RWPE2 (cell line): ENCODE measurements at regions not wholly inside any gene's neighbourhood (a gene's known extent, or its start where the extent isn't known, plus 50 kb on each side); places are given as distances from the start of the nearest gene placed in this dataset.

ENCODE experiments used
- ATAC-seq: fragments of 200-7000 bp; cut with Tn5 transposase; 3 replicates; pipeline ENCODE4 v1.9.1; 2021; ENCODE audit warnings: low read depth
- DNase-seq: peaks from one replicate; pipeline ENCODE4 v3.0.0-alpha.2; 2020; ENCODE audit warnings: low spot score
- H3K27ac ChIP-seq: fragments of 450-650 bp; 2 replicates; pipeline ENCODE4 v1.5.1; 2017; ENCODE audit warnings: mild to moderate bottlenecking; ENCODE audit not compliant: poor library complexity, severe bottlenecking
- H3K27me3 ChIP-seq: fragments of 250-450 bp; sonication (Bioruptor Pico); 2 replicates; pipeline ENCODE4 v1.5.1; 2021; ENCODE audit warnings: mild to moderate bottlenecking, moderate library complexity; ENCODE audit not compliant: insufficient read depth, poor library complexity, severe bottlenecking
- H3K36me3 ChIP-seq: fragments of 250-450 bp; sonication (Bioruptor Pico); 2 replicates; pipeline ENCODE4 v1.5.1; 2020; ENCODE audit warnings: low read depth, mild to moderate bottlenecking, moderate library complexity
- H3K4me1 ChIP-seq: fragments of 250-450 bp; sonication (Bioruptor Pico); 2 replicates; pipeline ENCODE4 v1.5.1; 2021; ENCODE audit warnings: mild to moderate bottlenecking, moderate library complexity; ENCODE audit not compliant: insufficient read depth, poor library complexity, severe bottlenecking
- H3K4me3 ChIP-seq: fragments of 250-450 bp; sonication (Bioruptor Pico); 2 replicates; pipeline ENCODE4 v1.5.1; 2021; ENCODE audit warnings: mild to moderate bottlenecking, moderate library complexity; ENCODE audit not compliant: severe bottlenecking
- H3K9me3 ChIP-seq: fragments of 250-450 bp; sonication (Bioruptor Pico); 2 replicates; pipeline ENCODE4 v1.5.1; 2021; ENCODE audit warnings: mild to moderate bottlenecking, moderate library complexity; ENCODE audit not compliant: severe bottlenecking
- CTCF ChIP-seq: fragments of 450-650 bp; IDR thresholded peaks from one replicate; pipeline ENCODE4 v1.5.1; 2017; ENCODE audit warnings: mild to moderate bottlenecking, moderate library complexity; ENCODE audit not compliant: poor library complexity, severe bottlenecking

DNA sequence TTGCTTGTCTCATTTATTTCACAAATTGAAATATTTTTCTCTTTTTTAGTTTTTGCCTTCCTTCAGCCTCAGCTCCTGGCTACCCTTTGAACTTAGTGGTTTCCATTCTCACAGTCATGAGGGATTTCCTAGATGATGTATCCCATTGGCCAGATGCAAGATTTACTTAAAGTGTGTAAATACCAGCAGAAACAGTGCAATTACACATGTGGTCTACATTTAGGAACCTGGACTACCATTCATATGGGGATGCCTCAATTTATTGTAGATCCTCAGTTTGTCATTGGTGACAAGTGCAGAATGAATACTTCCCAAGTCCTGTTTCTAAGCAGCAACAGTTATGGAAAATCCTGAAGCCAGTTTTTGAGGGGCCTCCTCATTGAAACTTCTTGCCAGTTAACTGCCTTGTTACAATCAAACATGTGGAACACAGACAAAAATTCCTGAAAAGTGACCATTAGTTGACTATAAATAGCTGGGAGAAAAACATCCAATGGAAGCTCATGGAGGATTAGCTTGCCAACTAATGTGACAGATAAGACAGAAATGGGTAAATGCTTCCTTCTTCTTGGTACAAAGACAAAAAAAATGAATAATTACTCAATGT lies 113.6 kb upstream of the FER start:
- H3K4me1 ChIP-seq, result peaks cover 2% of the 10 kb centered on the region
- H3K36me3 ChIP-seq, result no peaks in the 10 kb centered on the region
- ATAC-seq (no peak), DNase-seq (no peak)
- no peaks in the 10 kb centered on the region for H3K27me3 ChIP-seq
- H3K9me3 ChIP-seq, result no peaks in the 10 kb centered on the region
- TF ChIP-seq CTCF, result no peak
- no peak overlapping the region for H3K4me3 ChIP-seq
- H3K27ac ChIP-seq, result no peak overlapping the region

DNA sequence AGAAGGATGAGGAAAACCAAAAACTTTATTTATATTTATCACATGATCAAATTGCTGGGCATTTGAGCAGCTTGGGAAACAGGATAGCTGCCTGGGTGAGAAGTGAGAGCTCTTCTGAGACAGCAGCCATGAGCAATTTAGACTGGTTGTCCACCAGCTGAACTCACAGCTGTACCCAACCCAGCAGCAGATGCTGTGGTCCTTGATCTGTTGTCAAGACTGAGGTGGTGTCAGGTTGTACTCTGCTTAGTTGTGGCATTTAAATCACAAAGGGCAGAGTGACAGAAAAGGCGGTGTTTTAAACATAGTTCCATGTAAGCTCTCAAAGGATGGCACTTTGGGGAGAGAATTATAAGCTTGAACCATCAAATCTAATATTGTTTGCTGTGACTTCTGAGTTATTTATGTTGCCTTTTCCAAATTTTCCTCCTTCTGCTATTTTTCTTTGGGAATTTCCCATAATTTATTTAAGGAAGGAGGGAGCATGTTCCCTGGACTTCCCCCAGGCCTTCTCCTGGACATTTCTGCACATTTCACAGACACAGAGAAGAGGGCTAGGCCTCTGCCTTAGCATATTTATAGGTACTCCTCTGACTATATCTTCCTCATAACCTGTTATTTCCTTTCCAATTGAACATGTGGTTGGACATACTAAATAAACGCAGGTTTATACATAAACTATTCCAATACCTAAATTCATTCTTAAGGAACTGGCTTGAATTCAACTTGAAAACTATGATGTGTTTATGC lies 117.7 kb upstream of the FER start:
- Histone ChIP-seq H3K27me3 (peaks cover 4% of the 10 kb centered on the region), H3K4me1 (no peaks in the 10 kb centered on the region), H3K9me3 (no peaks in the 10 kb centered on the region), H3K36me3 (no peaks in the 10 kb centered on the region), H3K4me3 (no peak overlapping the region), H3K27ac (no peak overlapping the region)
- TF ChIP-seq CTCF, result no peak
- ATAC-seq, result no peak
- no peak for DNase-seq

GRCh38 chr5:108625654-108626053 lies 122.0 kb upstream of the FER start:
- no peaks in the 10 kb centered on the region for H3K4me1 ChIP-seq
- no peaks in the 10 kb centered on the region for H3K36me3 ChIP-seq
- no peak for TF ChIP-seq CTCF
- DNase-seq (no peak), ATAC-seq (no peak)
- H3K27ac ChIP-seq, result no peak overlapping the region
- H3K9me3 ChIP-seq, result no peaks in the 10 kb centered on the region
- no peak overlapping the region for H3K4me3 ChIP-seq
- peaks cover 4% of the 10 kb centered on the region for H3K27me3 ChIP-seq

DNA sequence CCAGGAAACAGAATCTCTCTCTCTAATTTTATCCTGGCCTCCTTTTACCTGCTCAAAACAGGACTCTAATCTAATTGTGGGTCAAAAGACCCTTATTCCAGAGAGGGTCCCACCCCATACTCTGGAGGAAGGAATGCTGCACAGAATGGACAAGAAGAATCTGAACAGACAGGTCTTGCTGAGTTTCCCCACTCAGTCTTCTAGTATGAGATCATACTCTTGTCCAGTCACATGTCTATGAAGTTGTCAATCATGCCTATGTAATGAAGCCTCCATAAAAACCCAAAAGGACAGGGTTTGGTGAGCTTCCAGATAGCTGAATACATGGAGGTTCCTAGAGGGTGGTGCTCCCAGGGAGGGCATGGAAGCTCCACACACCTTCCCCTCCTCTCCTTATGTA lies 123.9 kb upstream of the FER start:
- no peak overlapping the region for H3K4me3 ChIP-seq
- H3K9me3 ChIP-seq, result no peaks in the 10 kb centered on the region
- H3K4me1 ChIP-seq, result no peaks in the 10 kb centered on the region
- H3K27me3 ChIP-seq, result peaks cover 4% of the 10 kb centered on the region
- DNase-seq, result no peak
- TF ChIP-seq CTCF, result no peak
- no peak overlapping the region for H3K27ac ChIP-seq
- ATAC-seq, result no peak; the same call in 2 of the 3 replicates
- H3K36me3 ChIP-seq, result no peaks in the 10 kb centered on the region

- H3K36me3 ChIP-seq, result no peaks in the 10 kb centered on the region
- no peaks in the 10 kb centered on the region for H3K27me3 ChIP-seq
- no peaks in the 10 kb centered on the region for H3K4me1 ChIP-seq
- no peak overlapping the region for H3K4me3 ChIP-seq
- DNase-seq (no peak), ATAC-seq (no peak)
- H3K9me3 ChIP-seq, result no peaks in the 10 kb centered on the region
- no peak for TF ChIP-seq CTCF
- no peak overlapping the region for H3K27ac ChIP-seq
Observed at GRCh38 chr5:108620516-108620915, 127.2 kb upstream of the FER start.
